GM12878 (cell line): ENCODE measurements at regions not wholly inside any gene's neighbourhood (a gene's known extent, or its start where the extent isn't known, plus 50 kb on each side); places are given as distances from the start of the nearest gene placed in this dataset.

ENCODE experiments used
- ATAC-seq: fragments of 200-7000 bp; cut with Tn5 transposase; 3 replicates; pipeline ENCODE4 v1.9.1; 2020; ENCODE audit warnings: mild to moderate bottlenecking, moderate library complexity
- BruUV-seq: library from RNA; stranded (reverse); fragments of 400-500 nt; replicated peaks from 2 replicates; lab custom pipeline; 2021; lab: Mats Ljungman, UMichigan
- CTCF ChIA-PET: fragments of 300-600 bp; sonication (Branson Sonifier 250); formaldehyde crosslinking; extraction: SDS; loops from one replicate; lab custom pipeline; 2021; ENCODE audit warnings: inconsistent platforms; lab: Yijun Ruan, JAX
- POLR2A ChIA-PET: fragments of 350-600 bp; formaldehyde crosslinking; extraction: SDS; loops from one replicate; lab custom pipeline; 2021; ENCODE audit warnings: inconsistent platforms; lab: Charles Lee
- RAD21 ChIA-PET: fragments of 300-600 bp; sonication (Branson Sonifier 250); formaldehyde crosslinking; loops from one replicate; lab custom pipeline; 2023; ENCODE audit warnings: antibody characterized with exemption; ENCODE audit not compliant: unreplicated experiment; lab: Charles Lee
- SMC1A ChIA-PET: fragments of 300-600 bp; sonication (Branson Sonifier 250); formaldehyde crosslinking; loops from one replicate; lab custom pipeline; 2023; ENCODE audit not compliant: unreplicated experiment, uncharacterized antibody; lab: Charles Lee
- DNase-seq: peaks from one replicate; pipeline ENCODE4 v3.0.0-alpha.2; 2011; ENCODE audit warnings: low read depth, low spot score
- FAIRE-seq: peaks from 3 replicates; lab custom pipeline; 2011; peaks lifted over from hg19 to GRCh38; lab: Jason Lieb, UNC
- H2AFZ ChIP-seq: 2 replicates; pipeline ENCODE4 v1.6.0; 2011; ENCODE audit warnings: low read depth, low read length, control low read depth; ENCODE audit not compliant: control insufficient read depth
- H3K27ac ChIP-seq: 2 replicates; pipeline ENCODE4 v1.5.1; 2011; ENCODE audit warnings: control low read depth; ENCODE audit not compliant: control insufficient read depth, insufficient read depth
- H3K27me3 ChIP-seq, 2 experiments: replicated peaks in 1 of 2; 2 replicates each; pipeline versions ENCODE4 v1.6.0 to v1.6.1; 2011; ENCODE audit warnings: low read length in 1 of 2; ENCODE audit not compliant: control insufficient read depth in 2 of 2, insufficient read depth in 2 of 2
- H3K36me3 ChIP-seq, 2 experiments: 2 replicates each; pipeline ENCODE4 v1.5.1; 2011; ENCODE audit warnings: low read length in 1 of 2; ENCODE audit not compliant: control insufficient read depth in 2 of 2, insufficient read depth in 2 of 2
- H3K4me1 ChIP-seq: 2 replicates; pipeline ENCODE4 v1.6.1; 2011; ENCODE audit warnings: mild to moderate bottlenecking, low read length, moderate library complexity, mixed read lengths; ENCODE audit not compliant: control insufficient read depth, insufficient read depth
- H3K4me2 ChIP-seq: 2 replicates; pipeline ENCODE4 v1.6.0; 2011; ENCODE audit warnings: control low read depth; ENCODE audit not compliant: control insufficient read depth, insufficient read depth
- H3K4me3 ChIP-seq: fragments of 200-600 bp; sonication (generic); 2 replicates; pipeline ENCODE4 v1.5.1; 2016
- H3K79me2 ChIP-seq: 2 replicates; pipeline ENCODE4 v1.6.0; 2011; ENCODE audit warnings: low read length; ENCODE audit not compliant: control insufficient read depth, insufficient read depth
- H3K9ac ChIP-seq: 2 replicates; pipeline ENCODE4 v1.8.0; 2011; ENCODE audit warnings: low read length, control low read depth, mixed read lengths; ENCODE audit not compliant: control insufficient read depth, insufficient read depth
- H3K9me3 ChIP-seq: replicated peaks from 3 replicates; pipeline ENCODE4 v1.5.1; 2011; ENCODE audit warnings: mild to moderate bottlenecking, low read length; ENCODE audit not compliant: control insufficient read depth, insufficient read depth
- H4K20me1 ChIP-seq: 2 replicates; pipeline ENCODE4 v1.6.0; 2011; ENCODE audit not compliant: control insufficient read depth, insufficient read depth
- BACH1 ChIP-seq: fragments of 450-650 bp; IDR thresholded peaks from 2 replicates; pipeline ENCODE4 v1.6.1; 2017; ENCODE audit warnings: mild to moderate bottlenecking, borderline replicate concordance
- BHLHE40 ChIP-seq, 2 experiments: fragments of 450-650 bp in 1 of 2; IDR thresholded peaks; 2 replicates each; pipeline ENCODE4 v1.6.1; 2011 to 2017; ENCODE audit warnings: low read depth in 2 of 2, borderline replicate concordance in 1 of 2, improper control_type of control experiment in 1 of 2, low read length in 1 of 2, mild to moderate bottlenecking in 1 of 2
- CBFB ChIP-seq: IDR thresholded peaks from 2 replicates; pipeline ENCODE4 v1.6.1; 2016; ENCODE audit warnings: antibody characterized with exemption, low read depth
- CBX3 ChIP-seq: fragments of 200-600 bp; sonication (generic); IDR thresholded peaks from 2 replicates; pipeline ENCODE4 v1.6.1; 2016; ENCODE audit warnings: low read depth, borderline replicate concordance
- CHD1 ChIP-seq: IDR thresholded peaks from 2 replicates; pipeline ENCODE4 v1.6.1; 2012; ENCODE audit warnings: low read depth, low read length, improper control_type of control experiment
- ESRRA ChIP-seq: IDR thresholded peaks from 2 replicates; pipeline ENCODE4 v1.6.1; 2012; ENCODE audit warnings: mild to moderate bottlenecking, low read length, improper control_type of control experiment
- MEF2A ChIP-seq: IDR thresholded peaks from 2 replicates; pipeline ENCODE4 v1.6.1; 2011; ENCODE audit warnings: low read depth, mild to moderate bottlenecking, low read length, moderate library complexity; ENCODE audit not compliant: insufficient read depth
- NBN ChIP-seq: fragments of 450-650 bp; IDR thresholded peaks from 2 replicates; pipeline ENCODE4 v1.6.1; 2016
- NFYA ChIP-seq: IDR thresholded peaks from 2 replicates; pipeline ENCODE4 v1.6.1; 2011; ENCODE audit warnings: low read depth, mild to moderate bottlenecking, low read length, improper control_type of control experiment, borderline replicate concordance
- PML ChIP-seq: IDR thresholded peaks from 2 replicates; pipeline ENCODE4 v1.6.1; 2012; ENCODE audit warnings: low read length, inconsistent platforms
- POU2F2 ChIP-seq: IDR thresholded peaks from 3 replicates; pipeline ENCODE4 v1.6.1; 2011; ENCODE audit warnings: low read depth, mild to moderate bottlenecking, low read length, borderline replicate concordance
- RB1 ChIP-seq: fragments of 450-650 bp; formaldehyde crosslinking; IDR thresholded peaks from 2 replicates; pipeline ENCODE4 v1.6.1; 2017; ENCODE audit warnings: mild to moderate bottlenecking, borderline replicate concordance
- RUNX3 ChIP-seq: IDR thresholded peaks from 2 replicates; pipeline ENCODE4 v1.6.1; 2012; ENCODE audit warnings: low read length, inconsistent platforms
- SP1 ChIP-seq: IDR thresholded peaks from one replicate; pipeline ENCODE4 v1.6.1; 2011; ENCODE audit warnings: low read depth, low read length
- SPI1 ChIP-seq: IDR thresholded peaks from 2 replicates; pipeline ENCODE4 v1.6.1; 2011; ENCODE audit warnings: low read depth, mild to moderate bottlenecking, low read length, moderate library complexity, borderline replicate concordance; ENCODE audit not compliant: insufficient read depth
- ZNF24 ChIP-seq: fragments of 450-650 bp; IDR thresholded peaks from 2 replicates; pipeline ENCODE4 v1.6.1; 2017; ENCODE audit warnings: antibody characterized with exemption, mild to moderate bottlenecking
- WGBS: methylation state at CpG from one replicate; pipeline ENCODE4 v1.1.6; 2016; ENCODE audit warnings: low lambda C conversion rate; ENCODE audit not compliant: insufficient replicate concordance, insufficient coverage; ENCODE audit errors: missing lambda C conversion rate; 5-methylcytosine and 5-hydroxymethylcytosine counted together
- in situ Hi-C: fragments of 300-500 bp; cut with MboI; formaldehyde crosslinking; loops from 9 replicates; pipeline ENCODE4 v1.14.3; 2018; ENCODE audit warnings: mixed read lengths
- intact Hi-C: fragments of 100-400 bp; cut with micrococcal nuclease; formaldehyde crosslinking; loops from one replicate; pipeline ENCODE4 v1.14.2; 2022; ENCODE audit not compliant: unreplicated experiment
- TF ChIP-seq, protein P1 (sequence below): IDR thresholded peaks from 2 replicates; pipeline ENCODE4 v1.6.1; 2011; ENCODE audit warnings: borderline replicate concordance, low read depth, mild to moderate bottlenecking, moderate library complexity, mixed read lengths, low read length; ENCODE audit not compliant: insufficient read depth; ENCODE audit errors: extremely low read length
- TF ChIP-seq, protein P2 (sequence below): IDR thresholded peaks from 2 replicates; pipeline ENCODE4 v1.6.1; 2012; ENCODE audit warnings: low read depth, low read length, improper control_type of control experiment

DNA sequence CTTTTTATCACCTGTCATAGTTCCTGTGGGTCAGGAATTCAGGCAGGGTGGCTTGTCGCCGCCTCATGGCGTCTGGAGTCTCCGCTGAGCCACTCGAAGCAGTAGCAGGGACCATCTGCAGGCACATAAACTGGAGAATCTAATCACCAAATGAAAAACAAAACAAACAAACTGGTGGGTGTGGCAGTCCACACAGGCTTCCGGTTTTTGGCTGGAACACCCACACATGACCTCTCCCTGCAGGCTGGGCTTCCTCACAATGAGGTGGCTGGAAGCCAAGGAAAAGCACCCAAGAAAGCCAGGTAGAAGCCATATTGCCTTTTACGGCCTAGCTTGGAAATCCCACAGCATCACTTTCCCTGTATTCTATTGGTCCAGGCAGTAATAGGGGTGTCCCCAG, 197.0 kb downstream of the SYK start (continued):
- TF ChIP-seq ESRRA, result no peak

DNA sequence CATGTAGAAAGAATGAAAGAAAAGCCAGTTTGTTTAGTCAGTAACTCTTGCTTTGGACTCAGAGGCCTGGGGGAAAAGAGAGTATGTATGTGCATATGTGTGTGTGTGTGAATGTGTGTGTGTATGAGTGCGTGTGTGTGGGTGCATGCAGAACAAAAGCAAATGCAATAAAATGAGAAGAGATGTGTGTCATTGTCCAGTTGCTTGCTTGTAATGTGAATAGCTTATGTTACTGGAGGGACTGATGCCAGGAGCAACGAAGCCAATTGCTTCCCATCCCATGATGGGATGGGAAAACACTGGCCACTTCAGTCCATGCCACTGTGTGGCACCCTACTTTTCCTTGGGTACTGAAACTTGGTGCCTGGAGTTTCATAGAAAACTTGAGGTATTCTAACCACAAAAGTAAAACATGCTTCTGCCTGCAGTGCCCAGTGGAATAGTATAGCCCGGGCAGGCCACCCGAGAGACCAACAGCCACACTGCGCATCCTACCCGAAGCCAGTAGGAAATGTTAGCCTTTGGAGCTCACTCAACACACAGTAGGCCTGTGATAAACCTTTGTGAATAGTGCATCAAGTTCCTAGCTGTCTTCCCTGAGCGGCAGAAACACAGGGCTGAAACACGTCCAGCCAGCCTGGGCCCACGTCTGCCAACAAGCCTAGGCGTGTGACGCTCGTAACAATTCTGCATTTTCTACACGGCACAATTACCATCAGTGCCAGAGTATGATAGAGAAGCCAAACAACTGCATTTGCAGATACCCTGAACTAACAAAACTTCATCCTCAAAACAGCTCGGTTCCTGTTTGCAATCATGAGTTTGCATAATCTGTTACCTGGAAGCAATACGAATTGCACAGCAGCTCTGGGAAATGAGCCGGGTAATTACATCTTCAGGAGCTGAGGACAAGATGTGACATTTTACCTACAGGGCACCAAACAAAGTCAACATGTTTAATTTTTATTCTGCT, 198.1 kb downstream of the SYK start:
- H4K20me1 ChIP-seq, result no peaks in the 10 kb centered on the region
- H3K4me1 ChIP-seq, result no peaks in the 10 kb centered on the region
- POLR2A ChIA-PET, result no interaction called here
- no peak for FAIRE-seq
- WGBS, result 73% methylated on average over 16 of the region's 16 CpGs
- intact Hi-C loops (no loop called here), in situ Hi-C loops (no loop called here)
- no peak overlapping the region for H3K4me3 ChIP-seq
- SMC1A ChIA-PET, result interaction anchor here (1.1 kb wide), 1 partner anchor 27 kb away, joined by 3 read pairs; no protein-coding TSS in a partner anchor
- H3K4me2 ChIP-seq, result no peak overlapping the region
- CTCF ChIA-PET, result no interaction called here
- no peak overlapping the region for H3K27ac ChIP-seq
- H3K36me3 ChIP-seq, result no peaks in the 10 kb centered on the region
- no peak for DNase-seq
- peaks cover 0 to 3% of the 10 kb centered on the region in 2 experiments; a peak in 1 of 4 replicates for H3K27me3 ChIP-seq
- no peaks in the 10 kb centered on the region; the same call in 2 of the 3 replicates for H3K9me3 ChIP-seq
- TF ChIP-seq RUNX3, result no peak
- TF ChIP-seq, protein P1, sequence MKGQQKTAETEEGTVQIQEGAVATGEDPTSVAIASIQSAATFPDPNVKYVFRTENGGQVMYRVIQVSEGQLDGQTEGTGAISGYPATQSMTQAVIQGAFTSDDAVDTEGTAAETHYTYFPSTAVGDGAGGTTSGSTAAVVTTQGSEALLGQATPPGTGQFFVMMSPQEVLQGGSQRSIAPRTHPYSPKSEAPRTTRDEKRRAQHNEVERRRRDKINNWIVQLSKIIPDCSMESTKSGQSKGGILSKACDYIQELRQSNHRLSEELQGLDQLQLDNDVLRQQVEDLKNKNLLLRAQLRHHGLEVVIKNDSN, result no peak
- TF ChIP-seq NBN, result no peak
- TF ChIP-seq CBFB, result no peak
- no peak for TF ChIP-seq POU2F2
- TF ChIP-seq CHD1, result no peak
- TF ChIP-seq, protein P2, sequence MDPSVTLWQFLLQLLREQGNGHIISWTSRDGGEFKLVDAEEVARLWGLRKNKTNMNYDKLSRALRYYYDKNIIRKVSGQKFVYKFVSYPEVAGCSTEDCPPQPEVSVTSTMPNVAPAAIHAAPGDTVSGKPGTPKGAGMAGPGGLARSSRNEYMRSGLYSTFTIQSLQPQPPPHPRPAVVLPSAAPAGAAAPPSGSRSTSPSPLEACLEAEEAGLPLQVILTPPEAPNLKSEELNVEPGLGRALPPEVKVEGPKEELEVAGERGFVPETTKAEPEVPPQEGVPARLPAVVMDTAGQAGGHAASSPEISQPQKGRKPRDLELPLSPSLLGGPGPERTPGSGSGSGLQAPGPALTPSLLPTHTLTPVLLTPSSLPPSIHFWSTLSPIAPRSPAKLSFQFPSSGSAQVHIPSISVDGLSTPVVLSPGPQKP, result no peak
- TF ChIP-seq SP1, result no peak
- no peak for TF ChIP-seq ZNF24
- TF ChIP-seq BHLHE40 (IDR thresholded peaks at IDR 0.05; ENCODE audit: borderline replicate concordance in 1 of 2, low read depth in 2 of 2, low read length in 1 of 2), result no peak
- no peak for TF ChIP-seq PML
- TF ChIP-seq BACH1, result no peak
- TF ChIP-seq SPI1, result no peak
- no peak for TF ChIP-seq CBX3
- no peak for TF ChIP-seq MEF2A
- TF ChIP-seq NFYA, result no peak
- no peak for TF ChIP-seq RB1
- no peak overlapping the region for H2AFZ ChIP-seq
- no peak for ATAC-seq
- RAD21 ChIA-PET, result no interaction called here
- no peaks in the 10 kb centered on the region for H3K79me2 ChIP-seq
- H3K9ac ChIP-seq, result no peak overlapping the region
- BruUV-seq, result no TSS peak
